ENCODE measurements at regions not wholly inside any gene's neighbourhood (a gene's known extent, or its start where the extent isn't known, plus 50 kb on each side); places are given as distances from the start of the nearest gene placed in this dataset.

GRCh38 chr13:108120302-108120701, 95.0 kb downstream of the LIG4 start:
- H3K4me1 ChIP-seq (ENCODE audit: control insufficient read depth in 1 of 2, insufficient read depth in 2 of 2, low read length in 2 of 2), result peaks cover 0 to 6% of the 10 kb centered on the region in 2 donors
- H3K27me3 ChIP-seq (ENCODE audit: control insufficient read depth in 1 of 2, insufficient read depth in 2 of 2, low read length in 2 of 2), result no peaks in the 10 kb centered on the region
- no peak overlapping the region for H3K9ac ChIP-seq (ENCODE audit: low read depth in 1 of 2, low read length in 2 of 2)
- H3K36me3 ChIP-seq (ENCODE audit: control insufficient read depth in 1 of 2, insufficient read depth in 2 of 2, low read length in 2 of 2), result no peaks in the 10 kb centered on the region
- H3K27ac ChIP-seq (ENCODE audit: low read depth, low read length), result no peak overlapping the region
- H3K4me3 ChIP-seq (ENCODE audit: low read depth in 1 of 2, low read length in 2 of 2), result no peak overlapping the region
- H3K9me3 ChIP-seq (ENCODE audit: control insufficient read depth in 1 of 2, low read length in 2 of 2), result no peaks in the 10 kb centered on the region

DNA sequence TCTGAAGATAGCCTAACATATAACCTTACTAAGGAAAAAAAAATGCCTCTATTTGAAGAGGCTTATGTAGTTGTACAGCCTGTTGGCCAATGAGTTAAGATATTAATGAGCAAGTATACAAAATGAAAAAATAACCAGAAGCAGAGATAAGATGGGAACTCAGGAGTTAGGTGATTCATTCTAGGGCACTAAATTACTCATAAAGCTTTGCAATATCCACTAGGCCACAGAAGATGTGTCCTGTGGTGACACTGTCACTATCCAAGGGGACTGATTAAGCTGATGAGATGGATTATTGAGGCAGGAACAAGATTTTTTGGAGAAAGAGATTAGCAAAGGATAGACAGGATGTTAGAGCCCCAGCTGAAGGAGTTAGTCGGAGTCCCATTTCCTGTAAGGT, 99.6 kb downstream of the LIG4 start:
- H3K27ac ChIP-seq (ENCODE audit: low read depth, low read length), result no peak overlapping the region
- H3K4me3 ChIP-seq (ENCODE audit: low read depth in 1 of 2, low read length in 2 of 2), result no peak overlapping the region
- H3K27me3 ChIP-seq (ENCODE audit: control insufficient read depth in 1 of 2, insufficient read depth in 2 of 2, low read length in 2 of 2), result no peaks in the 10 kb centered on the region

GRCh38 chr13:108113407-108113806, 101.9 kb downstream of the LIG4 start:
- Histone ChIP-seq H3K4me3 (ENCODE audit: low read depth in 1 of 2, low read length in 2 of 2) (no peak overlapping the region), H3K4me1 (ENCODE audit: control insufficient read depth in 1 of 2, insufficient read depth in 2 of 2, low read length in 2 of 2) (no peaks in the 10 kb centered on the region), H3K27me3 (ENCODE audit: control insufficient read depth in 1 of 2, insufficient read depth in 2 of 2, low read length in 2 of 2) (no peaks in the 10 kb centered on the region), H3K36me3 (ENCODE audit: control insufficient read depth in 1 of 2, insufficient read depth in 2 of 2, low read length in 2 of 2) (no peaks in the 10 kb centered on the region), H3K9ac (ENCODE audit: low read depth in 1 of 2, low read length in 2 of 2) (no peak overlapping the region), H3K27ac (ENCODE audit: low read depth, low read length) (no peak overlapping the region), H3K9me3 (ENCODE audit: control insufficient read depth in 1 of 2, low read length in 2 of 2) (no peaks in the 10 kb centered on the region)

More for the DNA sequence above, 99.6 kb downstream of the LIG4 start:
- H3K36me3 ChIP-seq (ENCODE audit: control insufficient read depth in 1 of 2, insufficient read depth in 2 of 2, low read length in 2 of 2), result no peaks in the 10 kb centered on the region
- peaks cover 0 to 3% of the 10 kb centered on the region in 2 donors for H3K4me1 ChIP-seq (ENCODE audit: control insufficient read depth in 1 of 2, insufficient read depth in 2 of 2, low read length in 2 of 2)
- no peak overlapping the region for H3K9ac ChIP-seq (ENCODE audit: low read depth in 1 of 2, low read length in 2 of 2)
- no peaks in the 10 kb centered on the region for H3K9me3 ChIP-seq (ENCODE audit: control insufficient read depth in 1 of 2, low read length in 2 of 2)

GRCh38 chr13:108104736-108105135, 110.6 kb downstream of the LIG4 start:
- H3K4me3 ChIP-seq (ENCODE audit: low read depth in 1 of 2, low read length in 2 of 2), result no peak overlapping the region
- H3K27ac ChIP-seq (ENCODE audit: low read depth, low read length), result no peak overlapping the region
- no peaks in the 10 kb centered on the region for H3K36me3 ChIP-seq (ENCODE audit: control insufficient read depth in 1 of 2, insufficient read depth in 2 of 2, low read length in 2 of 2)
- no peaks in the 10 kb centered on the region for H3K9me3 ChIP-seq (ENCODE audit: control insufficient read depth in 1 of 2, low read length in 2 of 2)
- H3K4me1 ChIP-seq (ENCODE audit: control insufficient read depth in 1 of 2, insufficient read depth in 2 of 2, low read length in 2 of 2), result no peaks in the 10 kb centered on the region
- H3K9ac ChIP-seq (ENCODE audit: low read depth in 1 of 2, low read length in 2 of 2), result no peak overlapping the region
- H3K27me3 ChIP-seq (ENCODE audit: control insufficient read depth in 1 of 2, insufficient read depth in 2 of 2, low read length in 2 of 2), result no peaks in the 10 kb centered on the region

GRCh38 chr13:108102771-108103170, 112.6 kb downstream of the LIG4 start:
- H3K27ac ChIP-seq (ENCODE audit: low read depth, low read length), result no peak overlapping the region
- no peak overlapping the region for H3K9ac ChIP-seq (ENCODE audit: low read depth in 1 of 2, low read length in 2 of 2)
- no peaks in the 10 kb centered on the region for H3K27me3 ChIP-seq (ENCODE audit: control insufficient read depth in 1 of 2, insufficient read depth in 2 of 2, low read length in 2 of 2)

DNA sequence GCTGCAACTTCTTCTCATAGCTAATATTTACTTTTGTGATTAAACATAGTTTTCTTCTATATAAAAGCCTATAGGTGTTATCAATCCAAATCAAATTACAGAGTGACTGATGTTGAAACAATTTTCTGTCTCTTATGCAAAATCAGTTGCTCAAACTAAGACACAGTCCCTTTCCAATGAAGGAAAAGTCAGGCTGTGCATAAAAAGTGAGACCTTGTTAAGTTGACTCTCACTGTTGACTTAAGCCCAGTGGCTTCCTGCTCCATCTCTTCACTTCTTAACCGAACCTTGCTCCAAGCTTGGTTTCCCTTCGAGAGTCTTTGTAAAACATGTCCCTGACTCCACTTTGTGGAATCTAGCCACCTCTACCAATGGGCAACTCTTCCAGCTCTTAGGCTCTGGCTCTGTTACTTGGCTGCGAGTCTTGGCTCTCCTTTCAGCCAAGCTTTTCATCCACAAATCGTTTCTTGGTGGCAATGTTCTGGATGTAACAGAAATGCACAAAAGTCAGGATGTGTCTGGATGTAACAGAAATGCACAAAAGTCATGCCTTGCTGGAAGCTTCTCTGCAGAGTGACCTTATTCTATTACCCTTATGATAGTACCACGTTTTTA, 118.9 kb downstream of the LIG4 start:
- Histone ChIP-seq H3K9ac (ENCODE audit: low read depth in 1 of 2, low read length in 2 of 2) (no peak overlapping the region), H3K4me3 (ENCODE audit: low read depth in 1 of 2, low read length in 2 of 2) (no peak overlapping the region), H3K36me3 (ENCODE audit: control insufficient read depth in 1 of 2, insufficient read depth in 2 of 2, low read length in 2 of 2) (no peaks in the 10 kb centered on the region), H3K9me3 (ENCODE audit: control insufficient read depth in 1 of 2, low read length in 2 of 2) (no peaks in the 10 kb centered on the region), H3K27me3 (ENCODE audit: control insufficient read depth in 1 of 2, insufficient read depth in 2 of 2, low read length in 2 of 2) (no peaks in the 10 kb centered on the region), H3K27ac (ENCODE audit: low read depth, low read length) (no peak overlapping the region), H3K4me1 (ENCODE audit: control insufficient read depth in 1 of 2, insufficient read depth in 2 of 2, low read length in 2 of 2) (no peaks in the 10 kb centered on the region)

More at GRCh38 chr13:108102771-108103170, 112.6 kb downstream of the LIG4 start:
- Histone ChIP-seq H3K36me3 (ENCODE audit: control insufficient read depth in 1 of 2, insufficient read depth in 2 of 2, low read length in 2 of 2) (no peaks in the 10 kb centered on the region), H3K4me3 (ENCODE audit: low read depth in 1 of 2, low read length in 2 of 2) (no peak overlapping the region), H3K4me1 (ENCODE audit: control insufficient read depth in 1 of 2, insufficient read depth in 2 of 2, low read length in 2 of 2) (no peaks in the 10 kb centered on the region), H3K9me3 (ENCODE audit: control insufficient read depth in 1 of 2, low read length in 2 of 2) (no peaks in the 10 kb centered on the region)

DNA sequence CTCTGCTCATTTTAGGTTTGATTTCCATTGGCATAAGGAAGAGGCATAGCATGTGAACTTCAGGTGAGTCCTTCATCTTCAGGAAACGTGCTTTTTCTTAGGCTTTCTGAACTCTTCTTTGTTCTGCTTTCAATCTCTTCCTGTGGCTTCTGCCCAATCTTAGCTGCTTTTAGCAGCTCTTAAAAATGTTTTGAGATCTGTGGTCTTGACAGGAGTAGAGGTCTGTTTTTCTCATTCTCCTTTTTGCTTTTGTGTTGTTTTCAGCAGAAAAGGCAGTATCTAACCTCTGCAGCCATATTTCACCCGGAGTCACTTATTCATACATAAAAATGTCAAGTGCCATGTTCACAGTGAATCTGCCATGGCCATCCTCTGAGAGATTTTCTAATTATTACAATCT, 120.3 kb downstream of the LIG4 start:
- Histone ChIP-seq H3K27ac (ENCODE audit: low read depth, low read length) (no peak overlapping the region), H3K27me3 (ENCODE audit: control insufficient read depth in 1 of 2, insufficient read depth in 2 of 2, low read length in 2 of 2) (no peaks in the 10 kb centered on the region), H3K9ac (ENCODE audit: low read depth in 1 of 2, low read length in 2 of 2) (no peak overlapping the region), H3K4me3 (ENCODE audit: low read depth in 1 of 2, low read length in 2 of 2) (no peak overlapping the region), H3K9me3 (ENCODE audit: control insufficient read depth in 1 of 2, low read length in 2 of 2) (no peaks in the 10 kb centered on the region), H3K36me3 (ENCODE audit: control insufficient read depth in 1 of 2, insufficient read depth in 2 of 2, low read length in 2 of 2) (no peaks in the 10 kb centered on the region), H3K4me1 (ENCODE audit: control insufficient read depth in 1 of 2, insufficient read depth in 2 of 2, low read length in 2 of 2) (no peaks in the 10 kb centered on the region)

GRCh38 chr13:108093616-108094015, 121.7 kb downstream of the LIG4 start:
- Histone ChIP-seq H3K27me3 (ENCODE audit: control insufficient read depth in 1 of 2, insufficient read depth in 2 of 2, low read length in 2 of 2) (no peaks in the 10 kb centered on the region), H3K4me1 (ENCODE audit: control insufficient read depth in 1 of 2, insufficient read depth in 2 of 2, low read length in 2 of 2) (no peaks in the 10 kb centered on the region), H3K9me3 (ENCODE audit: control insufficient read depth in 1 of 2, low read length in 2 of 2) (no peaks in the 10 kb centered on the region), H3K36me3 (ENCODE audit: control insufficient read depth in 1 of 2, insufficient read depth in 2 of 2, low read length in 2 of 2) (no peaks in the 10 kb centered on the region), H3K4me3 (ENCODE audit: low read depth in 1 of 2, low read length in 2 of 2) (no peak overlapping the region), H3K9ac (ENCODE audit: low read depth in 1 of 2, low read length in 2 of 2) (no peak overlapping the region), H3K27ac (ENCODE audit: low read depth, low read length) (no peak overlapping the region)

- Histone ChIP-seq H3K9me3 (ENCODE audit: control insufficient read depth in 1 of 2, low read length in 2 of 2) (no peaks in the 10 kb centered on the region), H3K9ac (ENCODE audit: low read depth in 1 of 2, low read length in 2 of 2) (no peak overlapping the region)
These were observed 127.5 kb downstream of the LIG4 start for GRCh38 chr13:108087810-108088209.

DNA sequence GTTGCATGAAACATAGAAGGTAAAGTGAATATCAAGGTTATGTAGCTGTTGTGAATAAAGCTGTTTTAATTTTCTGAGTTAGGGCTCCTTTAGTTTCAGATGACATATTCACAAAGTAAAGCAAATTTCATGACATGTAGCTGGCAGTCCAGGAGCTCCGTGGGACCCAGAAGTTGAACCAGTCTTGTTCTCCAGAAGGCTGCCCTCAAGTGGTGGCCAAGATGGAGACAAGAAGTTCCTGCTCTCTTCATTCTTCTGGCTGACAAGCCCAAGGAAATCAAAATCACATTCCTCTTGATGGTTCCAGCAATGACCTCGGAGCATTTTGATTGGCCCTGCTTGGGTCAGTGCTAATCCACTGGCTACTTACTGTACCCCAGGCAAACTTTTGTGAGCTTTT, 128.7 kb downstream of the LIG4 start:
- Histone ChIP-seq H3K27me3 (ENCODE audit: control insufficient read depth in 1 of 2, insufficient read depth in 2 of 2, low read length in 2 of 2) (no peaks in the 10 kb centered on the region), H3K9me3 (ENCODE audit: control insufficient read depth in 1 of 2, low read length in 2 of 2) (no peaks in the 10 kb centered on the region), H3K27ac (ENCODE audit: low read depth, low read length) (no peak overlapping the region), H3K36me3 (ENCODE audit: control insufficient read depth in 1 of 2, insufficient read depth in 2 of 2, low read length in 2 of 2) (no peaks in the 10 kb centered on the region), H3K9ac (ENCODE audit: low read depth in 1 of 2, low read length in 2 of 2) (no peak overlapping the region), H3K4me1 (ENCODE audit: control insufficient read depth in 1 of 2, insufficient read depth in 2 of 2, low read length in 2 of 2) (no peaks in the 10 kb centered on the region), H3K4me3 (ENCODE audit: low read depth in 1 of 2, low read length in 2 of 2) (no peak overlapping the region)

More at GRCh38 chr13:108087810-108088209, 127.5 kb downstream of the LIG4 start:
- Histone ChIP-seq H3K4me3 (ENCODE audit: low read depth in 1 of 2, low read length in 2 of 2) (no peak overlapping the region), H3K4me1 (ENCODE audit: control insufficient read depth in 1 of 2, insufficient read depth in 2 of 2, low read length in 2 of 2) (no peaks in the 10 kb centered on the region), H3K27ac (ENCODE audit: low read depth, low read length) (no peak overlapping the region), H3K27me3 (ENCODE audit: control insufficient read depth in 1 of 2, insufficient read depth in 2 of 2, low read length in 2 of 2) (no peaks in the 10 kb centered on the region), H3K36me3 (ENCODE audit: control insufficient read depth in 1 of 2, insufficient read depth in 2 of 2, low read length in 2 of 2) (no peaks in the 10 kb centered on the region)

GRCh38 chr13:108084840-108085239, 130.5 kb downstream of the LIG4 start:
- Histone ChIP-seq H3K27me3 (ENCODE audit: control insufficient read depth in 1 of 2, insufficient read depth in 2 of 2, low read length in 2 of 2) (no peaks in the 10 kb centered on the region), H3K9me3 (ENCODE audit: control insufficient read depth in 1 of 2, low read length in 2 of 2) (no peaks in the 10 kb centered on the region), H3K36me3 (ENCODE audit: control insufficient read depth in 1 of 2, insufficient read depth in 2 of 2, low read length in 2 of 2) (no peaks in the 10 kb centered on the region), H3K4me1 (ENCODE audit: control insufficient read depth in 1 of 2, insufficient read depth in 2 of 2, low read length in 2 of 2) (no peaks in the 10 kb centered on the region), H3K27ac (ENCODE audit: low read depth, low read length) (no peak overlapping the region), H3K4me3 (ENCODE audit: low read depth in 1 of 2, low read length in 2 of 2) (no peak overlapping the region), H3K9ac (ENCODE audit: low read depth in 1 of 2, low read length in 2 of 2) (no peak overlapping the region)

Data from duodenal mucosa (tissue), 2 donors.